Ovary (tissue), 3 donors: ENCODE measurements at regions not wholly inside any gene's neighbourhood (a gene's known extent, or its start where the extent isn't known, plus 50 kb on each side); places are given as distances from the start of the nearest gene placed in this dataset.

Experiments used
- EP300 ChIP-seq: sonication (generic); formaldehyde crosslinking; IDR thresholded peaks from one replicate; pipeline ENCODE4 v1.6.1; 2017; ENCODE audit warnings: antibody characterized with exemption
- TF ChIP-seq, protein P1 (sequence below), 3 donors: fragments of 450-650 bp in 2 of 3; fragments of 200-600 bp in 1 of 3; IDR thresholded peaks; one replicate each; pipeline versions ENCODE4 v1.5.1 to v1.8.0; 2016 to 2022; ENCODE audit warnings: antibody characterized with exemption in 3 of 3, mild to moderate bottlenecking in 1 of 3
- donor health status: DM: no; HTN: no; CAD: no.

GRCh38 chr7:97307521-97308108, 190.1 kb downstream of the SDHAF3 start:
- TF ChIP-seq, protein P1, sequence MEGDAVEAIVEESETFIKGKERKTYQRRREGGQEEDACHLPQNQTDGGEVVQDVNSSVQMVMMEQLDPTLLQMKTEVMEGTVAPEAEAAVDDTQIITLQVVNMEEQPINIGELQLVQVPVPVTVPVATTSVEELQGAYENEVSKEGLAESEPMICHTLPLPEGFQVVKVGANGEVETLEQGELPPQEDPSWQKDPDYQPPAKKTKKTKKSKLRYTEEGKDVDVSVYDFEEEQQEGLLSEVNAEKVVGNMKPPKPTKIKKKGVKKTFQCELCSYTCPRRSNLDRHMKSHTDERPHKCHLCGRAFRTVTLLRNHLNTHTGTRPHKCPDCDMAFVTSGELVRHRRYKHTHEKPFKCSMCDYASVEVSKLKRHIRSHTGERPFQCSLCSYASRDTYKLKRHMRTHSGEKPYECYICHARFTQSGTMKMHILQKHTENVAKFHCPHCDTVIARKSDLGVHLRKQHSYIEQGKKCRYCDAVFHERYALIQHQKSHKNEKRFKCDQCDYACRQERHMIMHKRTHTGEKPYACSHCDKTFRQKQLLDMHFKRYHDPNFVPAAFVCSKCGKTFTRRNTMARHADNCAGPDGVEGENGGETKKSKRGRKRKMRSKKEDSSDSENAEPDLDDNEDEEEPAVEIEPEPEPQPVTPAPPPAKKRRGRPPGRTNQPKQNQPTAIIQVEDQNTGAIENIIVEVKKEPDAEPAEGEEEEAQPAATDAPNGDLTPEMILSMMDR (IDR thresholded peaks at IDR 0.05), result no peak
- no peak for TF ChIP-seq EP300
